ENCODE measurements at regions not wholly inside any gene's neighbourhood (a gene's known extent, or its start where the extent isn't known, plus 50 kb on each side); places are given as distances from the start of the nearest gene placed in this dataset.

GRCh38 chr2:225207043-225207442 lies 164.8 kb upstream of the DOCK10 start:
- Histone ChIP-seq H3K9ac (ENCODE audit: control insufficient read depth, extremely low read depth, insufficient read depth, low read length) (no peak overlapping the region), H4K20me1 (ENCODE audit: control insufficient read depth, extremely low read depth, insufficient read depth, low read length) (no peaks in the 10 kb centered on the region), H3K9me1 (ENCODE audit: control insufficient read depth, extremely low read depth, insufficient read depth, low read length) (no peaks in the 10 kb centered on the region), H3K4me2 (ENCODE audit: control insufficient read depth, extremely low read depth, insufficient read depth, low read depth, low read length) (no peak overlapping the region), H3K79me2 (ENCODE audit: control insufficient read depth, insufficient read depth, low read length) (no peaks in the 10 kb centered on the region), H3K27ac (ENCODE audit: control insufficient read depth, insufficient read depth, low read length) (no peak overlapping the region), H3K4me3 (ENCODE audit: control insufficient read depth in 2 of 3, extremely low read depth in 1 of 3, insufficient read depth in 2 of 3, low read depth in 1 of 3, low read length in 3 of 3) (no peak overlapping the region), H3K27me3 (ENCODE audit: control insufficient read depth, extremely low read depth, insufficient read depth, low read length) (no peaks in the 10 kb centered on the region), H3K9me3 (ENCODE audit: control insufficient read depth, low read depth, low read length) (no peaks in the 10 kb centered on the region), H3K36me3 (ENCODE audit: control insufficient read depth in 2 of 2, extremely low read depth in 1 of 2, insufficient read depth in 2 of 2, low read length in 2 of 2) (no peaks in the 10 kb centered on the region), H2AFZ (ENCODE audit: control insufficient read depth, low read length) (no peak overlapping the region), H3K4me1 (ENCODE audit: control insufficient read depth, extremely low read depth, insufficient read depth, low read length) (no peaks in the 10 kb centered on the region)
- dilution Hi-C loops (cut with MboI; ENCODE audit: extremely low pct_ligation_motif_present, low sequenced_read_pairs): no loop called here
- DNase-seq (ENCODE audit: low read depth, low spot score) (no peak), FAIRE-seq (no peak)
- TF ChIP-seq, protein P1, sequence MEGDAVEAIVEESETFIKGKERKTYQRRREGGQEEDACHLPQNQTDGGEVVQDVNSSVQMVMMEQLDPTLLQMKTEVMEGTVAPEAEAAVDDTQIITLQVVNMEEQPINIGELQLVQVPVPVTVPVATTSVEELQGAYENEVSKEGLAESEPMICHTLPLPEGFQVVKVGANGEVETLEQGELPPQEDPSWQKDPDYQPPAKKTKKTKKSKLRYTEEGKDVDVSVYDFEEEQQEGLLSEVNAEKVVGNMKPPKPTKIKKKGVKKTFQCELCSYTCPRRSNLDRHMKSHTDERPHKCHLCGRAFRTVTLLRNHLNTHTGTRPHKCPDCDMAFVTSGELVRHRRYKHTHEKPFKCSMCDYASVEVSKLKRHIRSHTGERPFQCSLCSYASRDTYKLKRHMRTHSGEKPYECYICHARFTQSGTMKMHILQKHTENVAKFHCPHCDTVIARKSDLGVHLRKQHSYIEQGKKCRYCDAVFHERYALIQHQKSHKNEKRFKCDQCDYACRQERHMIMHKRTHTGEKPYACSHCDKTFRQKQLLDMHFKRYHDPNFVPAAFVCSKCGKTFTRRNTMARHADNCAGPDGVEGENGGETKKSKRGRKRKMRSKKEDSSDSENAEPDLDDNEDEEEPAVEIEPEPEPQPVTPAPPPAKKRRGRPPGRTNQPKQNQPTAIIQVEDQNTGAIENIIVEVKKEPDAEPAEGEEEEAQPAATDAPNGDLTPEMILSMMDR (optimal IDR thresholded peaks at IDR 0.05 in 1 of 3, IDR thresholded peaks at IDR 0.05 in 1 of 3, conservative IDR thresholded peaks at IDR 0.05 in 1 of 3; ENCODE audit: extremely low read depth in 1 of 3, insufficient read depth in 2 of 3, low read length in 3 of 3): no peak
- TF ChIP-seq EZH2 (IDR thresholded peaks at IDR 0.05; ENCODE audit: low read length): no peak

DNA sequence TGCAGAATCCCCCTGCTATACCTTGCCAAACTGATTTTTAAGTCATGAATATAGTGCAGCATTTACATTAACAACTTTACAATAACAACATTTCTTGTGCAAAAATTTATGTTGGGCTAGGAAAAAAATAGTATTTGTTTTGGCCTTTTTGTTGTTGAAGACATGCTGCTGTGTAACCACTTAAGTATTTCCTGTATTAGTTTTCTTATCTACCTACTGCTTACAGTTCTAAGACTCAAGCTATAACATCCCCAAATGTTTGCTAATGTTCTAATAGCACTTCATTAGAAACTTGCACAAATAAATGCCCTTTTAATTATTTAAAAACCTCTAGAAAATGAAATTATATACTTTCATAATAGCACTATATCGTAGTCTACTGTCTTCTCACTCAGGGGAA lies 154.3 kb upstream of the DOCK10 start:
- Histone ChIP-seq H3K9me1 (ENCODE audit: control insufficient read depth, extremely low read depth, insufficient read depth, low read length) (no peaks in the 10 kb centered on the region), H3K79me2 (ENCODE audit: control insufficient read depth, insufficient read depth, low read length) (no peaks in the 10 kb centered on the region), H3K9ac (ENCODE audit: control insufficient read depth, extremely low read depth, insufficient read depth, low read length) (no peak overlapping the region), H3K27ac (ENCODE audit: control insufficient read depth, insufficient read depth, low read length) (no peak overlapping the region), H3K4me2 (ENCODE audit: control insufficient read depth, extremely low read depth, insufficient read depth, low read depth, low read length) (no peak overlapping the region), H3K36me3 (ENCODE audit: control insufficient read depth in 2 of 2, extremely low read depth in 1 of 2, insufficient read depth in 2 of 2, low read length in 2 of 2) (no peaks in the 10 kb centered on the region), H4K20me1 (ENCODE audit: control insufficient read depth, extremely low read depth, insufficient read depth, low read length) (no peaks in the 10 kb centered on the region), H2AFZ (ENCODE audit: control insufficient read depth, low read length) (no peak overlapping the region), H3K4me1 (ENCODE audit: control insufficient read depth, extremely low read depth, insufficient read depth, low read length) (peaks cover 10% of the 10 kb centered on the region), H3K4me3 (ENCODE audit: control insufficient read depth in 2 of 3, extremely low read depth in 1 of 3, insufficient read depth in 2 of 3, low read depth in 1 of 3, low read length in 3 of 3) (no peak overlapping the region), H3K9me3 (ENCODE audit: control insufficient read depth, low read depth, low read length) (no peaks in the 10 kb centered on the region), H3K27me3 (ENCODE audit: control insufficient read depth, extremely low read depth, insufficient read depth, low read length) (no peaks in the 10 kb centered on the region)
- dilution Hi-C loops (cut with MboI; ENCODE audit: extremely low pct_ligation_motif_present, low sequenced_read_pairs): no loop called here
- FAIRE-seq (no peak), DNase-seq (ENCODE audit: low read depth, low spot score) (no peak)
- TF ChIP-seq, protein P1 (optimal IDR thresholded peaks at IDR 0.05 in 1 of 3, IDR thresholded peaks at IDR 0.05 in 1 of 3, conservative IDR thresholded peaks at IDR 0.05 in 1 of 3; ENCODE audit: extremely low read depth in 1 of 3, insufficient read depth in 2 of 3, low read length in 3 of 3): no peak
- no peak for TF ChIP-seq EZH2 (IDR thresholded peaks at IDR 0.05; ENCODE audit: low read length)

All from keratinocyte (primary cell).